PC-3 (cell line): ENCODE measurements at regions not wholly inside any gene's neighbourhood (a gene's known extent, or its start where the extent isn't known, plus 50 kb on each side); places are given as distances from the start of the nearest gene placed in this dataset.

Experiments
- ATAC-seq: fragments of 200-7000 bp; cut with Tn5 transposase; 2 replicates; pipeline ENCODE4 v1.9.1; 2020; ENCODE audit warnings: mild to moderate bottlenecking, moderate library complexity
- BruUV-seq: library from RNA; stranded (reverse); fragments of 400-500 nt; replicated peaks from 2 replicates; lab custom pipeline; 2021; lab: Mats Ljungman, UMichigan
- CTCF ChIA-PET: fragments of 300-600 bp; sonication (Branson Sonifier 250); formaldehyde crosslinking; loops from one replicate; lab custom pipeline; 2022; ENCODE audit warnings: antibody characterized with exemption; lab: Charles Lee
- POLR2A ChIA-PET: fragments of 300-600 bp; sonication (Branson Sonifier 250); formaldehyde crosslinking; loops from one replicate; lab custom pipeline; 2022; ENCODE audit warnings: antibody characterized with exemption; ENCODE audit not compliant: unreplicated experiment; lab: Charles Lee
- DNase-seq: peaks from one replicate; pipeline ENCODE4 v3.0.0-alpha.2; 2015
- H2AFZ ChIP-seq: fragments of 300-600 bp; sonication (generic); 2 replicates; pipeline ENCODE4 v1.6.0; 2016; ENCODE audit warnings: antibody characterized with exemption, low read length
- H3F3A ChIP-seq: fragments of 300-600 bp; sonication (generic); one replicate; pipeline ENCODE4 v1.6.0; 2017; ENCODE audit warnings: antibody characterized with exemption, low read length, control low read depth, mild to moderate bottlenecking; ENCODE audit not compliant: unreplicated experiment
- H3K27ac ChIP-seq: fragments of 300-600 bp; sonication (generic); 2 replicates; pipeline ENCODE4 v1.5.1; 2016; ENCODE audit warnings: mild to moderate bottlenecking, low read length
- H3K27me3 ChIP-seq: fragments of 300-600 bp; sonication (generic); 2 replicates; pipeline ENCODE4 v1.6.1; 2016; ENCODE audit warnings: low read length, mixed read lengths
- H3K36me3 ChIP-seq: fragments of 300-600 bp; sonication (generic); 2 replicates; pipeline ENCODE4 v1.6.1; 2016; ENCODE audit warnings: low read depth, mixed run types, low read length, mixed read lengths
- H3K4me1 ChIP-seq: fragments of 300-600 bp; sonication (generic); 2 replicates; pipeline ENCODE4 v1.5.1; 2016; ENCODE audit warnings: low read length; ENCODE audit not compliant: insufficient read depth
- H3K4me2 ChIP-seq: fragments of 300-600 bp; sonication (generic); 2 replicates; pipeline ENCODE4 v1.6.0; 2016; ENCODE audit warnings: low read length
- H3K4me3 ChIP-seq: fragments of 300-600 bp; sonication (generic); 2 replicates; pipeline ENCODE4 v1.5.1; 2016; ENCODE audit warnings: mild to moderate bottlenecking, low read length, mixed read lengths
- H3K79me2 ChIP-seq: fragments of 300-600 bp; sonication (generic); 2 replicates; pipeline ENCODE4 v1.6.1; 2017; ENCODE audit warnings: low read length, mixed read lengths
- H3K9ac ChIP-seq: fragments of 300-600 bp; sonication (generic); 2 replicates; pipeline ENCODE4 v1.6.0; 2016; ENCODE audit warnings: mild to moderate bottlenecking, low read length
- H3K9me2 ChIP-seq: fragments of 300-600 bp; sonication (generic); replicated peaks from 2 replicates; pipeline ENCODE4 v1.6.1; 2016; ENCODE audit warnings: mixed run types, low read length, mixed read lengths
- H3K9me3 ChIP-seq: fragments of 300-600 bp; sonication (generic); 2 replicates; pipeline ENCODE4 v1.6.1; 2016; ENCODE audit warnings: low read length, mixed read lengths
- H4K20me1 ChIP-seq: fragments of 300-600 bp; sonication (generic); 2 replicates; pipeline ENCODE4 v1.6.1; 2016; ENCODE audit warnings: low read length, mixed read lengths
- EZH2 ChIP-seq: fragments of 300-600 bp; sonication (generic); IDR thresholded peaks from one replicate; pipeline ENCODE4 v1.6.1; 2017; ENCODE audit warnings: antibody characterized with exemption, mild to moderate bottlenecking, low read length; ENCODE audit not compliant: unreplicated experiment
- EZH2phosphoT487 ChIP-seq: fragments of 300-600 bp; sonication (generic); IDR thresholded peaks from 2 replicates; pipeline ENCODE4 v1.6.1; 2018; ENCODE audit warnings: mild to moderate bottlenecking, antibody characterized with exemption, low read length, borderline replicate concordance
- intact Hi-C: fragments of 100-400 bp; cut with micrococcal nuclease; formaldehyde crosslinking; loops from 2 replicates; pipeline ENCODE4 v1.9.0; 2023
- TF ChIP-seq, protein P1 (sequence below): fragments of 300-600 bp; sonication (generic); conservative IDR thresholded peaks from 2 replicates; pipeline ENCODE4 v1.5.1; 2017; ENCODE audit warnings: antibody characterized with exemption, low read depth, mild to moderate bottlenecking, low read length

DNA sequence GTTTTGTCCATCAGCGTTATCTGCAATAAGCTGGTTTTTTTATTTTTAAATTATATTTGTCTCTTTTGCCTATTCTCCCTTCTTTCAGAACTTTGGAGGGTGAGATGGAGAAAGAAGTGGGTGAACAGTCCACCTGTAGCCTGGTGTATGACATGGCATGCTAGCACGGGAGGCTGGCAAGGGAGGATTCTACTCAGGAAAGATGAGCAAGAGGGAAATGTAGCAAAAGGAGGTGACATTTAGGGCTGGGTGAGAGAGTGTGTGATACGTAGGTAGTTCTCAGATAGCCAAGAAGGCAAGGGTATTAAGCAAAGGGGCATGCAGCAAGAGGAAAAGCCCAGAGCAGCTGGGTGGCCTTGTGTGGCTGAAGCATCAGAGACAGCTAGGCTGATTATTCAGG lies 612.9 kb upstream of the IGFBP3 start:
- H3K9ac ChIP-seq, result no peak overlapping the region
- H3K27me3 ChIP-seq, result no peaks in the 10 kb centered on the region
- no TSS peak for BruUV-seq
- H3K9me3 ChIP-seq, result no peaks in the 10 kb centered on the region
- no peak for ATAC-seq
- no peaks in the 10 kb centered on the region for H4K20me1 ChIP-seq
- no peak overlapping the region for H3K27ac ChIP-seq
- no peaks in the 10 kb centered on the region for H3F3A ChIP-seq
- ChIA-PET POLR2A (no interaction called here), CTCF (no interaction called here)
- intact Hi-C loops, result no loop called here
- no peak overlapping the region for H3K4me2 ChIP-seq
- H3K79me2 ChIP-seq, result no peaks in the 10 kb centered on the region
- no peak overlapping the region for H3K4me3 ChIP-seq
- no peak for DNase-seq
- H3K36me3 ChIP-seq, result no peaks in the 10 kb centered on the region
- no peaks in the 10 kb centered on the region for H3K9me2 ChIP-seq
- TF ChIP-seq EZH2phosphoT487 (no peak), EZH2 (no peak)
- TF ChIP-seq, protein P1, sequence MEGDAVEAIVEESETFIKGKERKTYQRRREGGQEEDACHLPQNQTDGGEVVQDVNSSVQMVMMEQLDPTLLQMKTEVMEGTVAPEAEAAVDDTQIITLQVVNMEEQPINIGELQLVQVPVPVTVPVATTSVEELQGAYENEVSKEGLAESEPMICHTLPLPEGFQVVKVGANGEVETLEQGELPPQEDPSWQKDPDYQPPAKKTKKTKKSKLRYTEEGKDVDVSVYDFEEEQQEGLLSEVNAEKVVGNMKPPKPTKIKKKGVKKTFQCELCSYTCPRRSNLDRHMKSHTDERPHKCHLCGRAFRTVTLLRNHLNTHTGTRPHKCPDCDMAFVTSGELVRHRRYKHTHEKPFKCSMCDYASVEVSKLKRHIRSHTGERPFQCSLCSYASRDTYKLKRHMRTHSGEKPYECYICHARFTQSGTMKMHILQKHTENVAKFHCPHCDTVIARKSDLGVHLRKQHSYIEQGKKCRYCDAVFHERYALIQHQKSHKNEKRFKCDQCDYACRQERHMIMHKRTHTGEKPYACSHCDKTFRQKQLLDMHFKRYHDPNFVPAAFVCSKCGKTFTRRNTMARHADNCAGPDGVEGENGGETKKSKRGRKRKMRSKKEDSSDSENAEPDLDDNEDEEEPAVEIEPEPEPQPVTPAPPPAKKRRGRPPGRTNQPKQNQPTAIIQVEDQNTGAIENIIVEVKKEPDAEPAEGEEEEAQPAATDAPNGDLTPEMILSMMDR, result no peak
- no peaks in the 10 kb centered on the region for H3K4me1 ChIP-seq
- H2AFZ ChIP-seq, result no peak overlapping the region

DNA sequence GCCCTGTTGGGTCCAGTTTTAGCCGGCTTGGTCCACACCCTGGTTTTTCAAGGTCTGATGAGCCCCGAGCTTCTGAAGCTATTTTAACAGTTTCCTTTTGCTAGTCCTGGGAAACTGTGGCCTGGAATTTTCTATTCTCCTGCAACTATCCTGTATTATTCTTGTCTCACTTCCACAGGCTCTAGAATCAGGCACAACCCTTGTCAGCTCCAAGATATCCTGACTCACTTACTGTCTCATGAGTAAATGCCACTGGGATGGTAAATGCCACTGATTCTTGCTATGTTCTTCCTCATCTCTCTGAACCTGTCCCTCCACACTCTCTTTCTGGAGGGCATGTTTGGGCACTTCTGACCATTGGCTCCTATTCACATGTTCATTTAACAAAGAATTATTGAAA lies 611.5 kb upstream of the IGFBP3 start:
- no peak overlapping the region for H3K4me2 ChIP-seq
- no peaks in the 10 kb centered on the region for H3K36me3 ChIP-seq
- no peak for ATAC-seq
- H3K4me3 ChIP-seq, result no peak overlapping the region
- no peak overlapping the region for H3K27ac ChIP-seq
- H3K9me3 ChIP-seq, result no peaks in the 10 kb centered on the region
- no peak for DNase-seq
- intact Hi-C loops, result no loop called here
- POLR2A ChIA-PET, result no interaction called here
- no TSS peak for BruUV-seq
- no peaks in the 10 kb centered on the region for H3F3A ChIP-seq
- no peaks in the 10 kb centered on the region for H3K4me1 ChIP-seq
- no peaks in the 10 kb centered on the region for H3K79me2 ChIP-seq
- CTCF ChIA-PET, result no interaction called here
- H4K20me1 ChIP-seq, result no peaks in the 10 kb centered on the region
- no peaks in the 10 kb centered on the region for H3K9me2 ChIP-seq
- H2AFZ ChIP-seq, result no peak overlapping the region
- H3K9ac ChIP-seq, result no peak overlapping the region
- H3K27me3 ChIP-seq, result no peaks in the 10 kb centered on the region
- TF ChIP-seq, protein P1, result no peak
- no peak for TF ChIP-seq EZH2phosphoT487
- no peak for TF ChIP-seq EZH2

DNA sequence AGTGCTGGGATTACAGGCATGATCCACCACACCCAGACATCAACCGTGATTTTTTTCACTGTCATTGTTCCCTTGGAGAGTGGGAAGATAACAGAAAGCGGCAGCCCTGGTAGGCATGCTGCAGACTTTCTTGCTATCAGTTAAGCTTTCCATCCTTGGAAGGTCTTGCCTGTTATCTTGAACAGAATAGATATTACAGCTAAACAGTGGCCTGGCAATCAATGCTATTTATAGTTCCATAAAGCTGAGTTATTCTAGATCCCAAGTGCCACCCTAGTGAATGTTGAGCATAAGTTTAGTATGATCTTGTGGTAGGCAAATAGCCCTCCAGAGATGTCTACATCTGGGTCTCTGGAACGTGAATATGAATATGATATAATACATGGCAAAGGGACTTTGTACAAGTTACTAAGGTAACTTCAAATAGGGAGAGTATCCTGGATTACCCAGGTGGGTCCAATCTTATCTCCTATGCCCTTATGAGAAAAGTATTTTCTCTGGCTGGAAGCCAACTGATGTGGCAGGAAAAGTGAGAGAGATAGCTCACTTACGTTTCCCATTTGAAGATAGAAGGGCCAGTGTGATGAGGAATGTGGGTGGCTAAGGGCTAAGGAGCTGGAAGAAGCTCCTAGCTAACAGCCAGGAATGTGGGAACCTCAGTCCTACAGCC lies 609.1 kb upstream of the IGFBP3 start:
- H3F3A ChIP-seq, result no peaks in the 10 kb centered on the region
- H4K20me1 ChIP-seq, result no peaks in the 10 kb centered on the region
- no peak overlapping the region for H3K4me2 ChIP-seq
- H3K79me2 ChIP-seq, result no peaks in the 10 kb centered on the region
- H3K9me3 ChIP-seq, result no peaks in the 10 kb centered on the region
- no peak overlapping the region for H3K9ac ChIP-seq
- no peak for DNase-seq
- ChIA-PET POLR2A (no interaction called here), CTCF (no interaction called here)
- H3K27me3 ChIP-seq, result no peaks in the 10 kb centered on the region
- intact Hi-C loops, result no loop called here
- H3K9me2 ChIP-seq, result no peaks in the 10 kb centered on the region
- TF ChIP-seq, protein P1, result no peak
- TF ChIP-seq EZH2 (no peak), EZH2phosphoT487 (no peak)
- H3K27ac ChIP-seq, result no peak overlapping the region
- H3K36me3 ChIP-seq, result no peaks in the 10 kb centered on the region
- no peak overlapping the region for H3K4me3 ChIP-seq
- no peaks in the 10 kb centered on the region for H3K4me1 ChIP-seq
- no peak for ATAC-seq
- H2AFZ ChIP-seq, result no peak overlapping the region
- BruUV-seq, result no TSS peak
